DND-41 (cell line): ENCODE measurements at regions not wholly inside any gene's neighbourhood (a gene's known extent, or its start where the extent isn't known, plus 50 kb on each side); places are given as distances from the start of the nearest gene placed in this dataset.

Experiments used
- ATAC-seq: fragments of 200-7000 bp; cut with Tn5 transposase; 3 replicates; pipeline ENCODE4 v1.9.1; 2021; ENCODE audit warnings: low read depth; ENCODE audit not compliant: insufficient read depth
- DNase-seq: peaks from one replicate; pipeline ENCODE4 v3.0.0-alpha.2; 2020
- H2AFZ ChIP-seq: 2 replicates; pipeline ENCODE4 v1.6.0; 2012; ENCODE audit warnings: low read depth, low read length
- H3K27ac ChIP-seq: 2 replicates; pipeline ENCODE4 v1.5.1; 2012; ENCODE audit warnings: low read length, inconsistent platforms
- H3K27me3 ChIP-seq: fragments of 200-600 bp; sonication (generic); 2 replicates; pipeline ENCODE4 v1.6.0; 2012; ENCODE audit warnings: low read length, mild to moderate bottlenecking, inconsistent platforms; ENCODE audit not compliant: insufficient read depth, poor library complexity
- H3K36me3 ChIP-seq: 2 replicates; pipeline ENCODE4 v1.5.1; 2012; ENCODE audit warnings: low read length, inconsistent platforms; ENCODE audit not compliant: insufficient read depth
- H3K4me1 ChIP-seq: 2 replicates; pipeline ENCODE4 v1.5.1; 2012; ENCODE audit warnings: mild to moderate bottlenecking, low read length; ENCODE audit not compliant: insufficient read depth
- H3K4me2 ChIP-seq: 2 replicates; pipeline ENCODE4 v1.6.0; 2012; ENCODE audit warnings: mild to moderate bottlenecking, moderate library complexity, low read length, inconsistent platforms; ENCODE audit not compliant: insufficient read depth
- H3K4me3 ChIP-seq, 2 experiments: fragments of 200-600 bp in 1 of 2; shearing (Covaris generic) in 1 of 2; 2 replicates each; pipeline ENCODE4 v1.5.1; 2012 to 2016; ENCODE audit warnings: inconsistent platforms in 2 of 2, low read length in 2 of 2, mild to moderate bottlenecking in 2 of 2, low read depth in 1 of 2, moderate library complexity in 1 of 2
- H3K79me2 ChIP-seq: 2 replicates; pipeline ENCODE4 v1.6.0; 2012; ENCODE audit warnings: low read length, inconsistent platforms; ENCODE audit not compliant: insufficient read depth
- H3K9ac ChIP-seq: 2 replicates; pipeline ENCODE4 v1.6.0; 2012; ENCODE audit warnings: low read depth, mild to moderate bottlenecking, inconsistent platforms, low read length, moderate library complexity
- H3K9me3 ChIP-seq: 2 replicates; pipeline ENCODE4 v1.5.1; 2012; ENCODE audit warnings: low read length, moderate library complexity, mild to moderate bottlenecking, inconsistent platforms; ENCODE audit not compliant: insufficient read depth, severe bottlenecking
- H4K20me1 ChIP-seq: 2 replicates; pipeline ENCODE4 v1.6.0; 2012; ENCODE audit warnings: low read length; ENCODE audit not compliant: insufficient read depth
- EZH2 ChIP-seq: IDR thresholded peaks from 3 replicates; pipeline ENCODE4 v1.6.1; 2012; ENCODE audit warnings: borderline replicate concordance, low read depth, mild to moderate bottlenecking, moderate library complexity, low read length, inconsistent platforms; ENCODE audit not compliant: severe bottlenecking
- TF ChIP-seq, protein P1 (sequence below): IDR thresholded peaks from 2 replicates; pipeline ENCODE4 v1.5.1; 2012; ENCODE audit warnings: borderline replicate concordance, low read length, moderate library complexity, mild to moderate bottlenecking; ENCODE audit not compliant: poor library complexity, severe bottlenecking; ENCODE audit errors: extremely low read depth

DNA sequence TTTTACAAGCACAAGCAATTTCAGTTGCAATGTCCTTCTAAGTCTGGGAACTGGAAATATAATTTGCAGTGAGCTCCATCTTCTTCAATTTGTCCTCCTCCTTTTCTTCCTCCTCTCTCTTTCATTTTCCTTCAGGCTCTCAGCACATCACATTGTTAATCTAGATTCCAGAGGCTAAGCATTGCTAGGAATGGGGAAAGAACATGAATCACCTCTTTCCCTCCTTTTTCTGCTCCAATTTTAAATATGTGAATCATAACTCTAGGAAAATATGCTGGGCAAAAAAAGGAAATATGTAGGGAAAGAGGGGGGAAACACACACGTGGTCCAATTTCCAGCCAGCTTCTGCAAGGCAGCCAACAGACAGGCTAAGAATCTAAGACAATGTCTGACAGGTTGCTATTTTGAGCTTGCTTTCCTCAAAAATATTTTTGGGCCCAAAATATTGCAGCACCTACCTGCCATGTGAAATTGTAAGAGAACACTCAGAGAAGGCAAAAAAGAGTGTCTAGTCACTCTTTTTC lies 72.7 kb upstream of the NUPR2 start:
- Histone ChIP-seq H3K36me3 (no peaks in the 10 kb centered on the region), H3K4me2 (no peak overlapping the region), H3K79me2 (no peaks in the 10 kb centered on the region), H3K27me3 (no peaks in the 10 kb centered on the region), H3K9ac (no peak overlapping the region), H3K4me3 (no peak overlapping the region), H3K4me1 (no peaks in the 10 kb centered on the region), H3K9me3 (peaks cover 5% of the 10 kb centered on the region), H4K20me1 (no peaks in the 10 kb centered on the region), H3K27ac (no peak overlapping the region), H2AFZ (no peak overlapping the region)
- DNase-seq (no peak), ATAC-seq (no peak)
- TF ChIP-seq EZH2, result no peak
- TF ChIP-seq, protein P1, sequence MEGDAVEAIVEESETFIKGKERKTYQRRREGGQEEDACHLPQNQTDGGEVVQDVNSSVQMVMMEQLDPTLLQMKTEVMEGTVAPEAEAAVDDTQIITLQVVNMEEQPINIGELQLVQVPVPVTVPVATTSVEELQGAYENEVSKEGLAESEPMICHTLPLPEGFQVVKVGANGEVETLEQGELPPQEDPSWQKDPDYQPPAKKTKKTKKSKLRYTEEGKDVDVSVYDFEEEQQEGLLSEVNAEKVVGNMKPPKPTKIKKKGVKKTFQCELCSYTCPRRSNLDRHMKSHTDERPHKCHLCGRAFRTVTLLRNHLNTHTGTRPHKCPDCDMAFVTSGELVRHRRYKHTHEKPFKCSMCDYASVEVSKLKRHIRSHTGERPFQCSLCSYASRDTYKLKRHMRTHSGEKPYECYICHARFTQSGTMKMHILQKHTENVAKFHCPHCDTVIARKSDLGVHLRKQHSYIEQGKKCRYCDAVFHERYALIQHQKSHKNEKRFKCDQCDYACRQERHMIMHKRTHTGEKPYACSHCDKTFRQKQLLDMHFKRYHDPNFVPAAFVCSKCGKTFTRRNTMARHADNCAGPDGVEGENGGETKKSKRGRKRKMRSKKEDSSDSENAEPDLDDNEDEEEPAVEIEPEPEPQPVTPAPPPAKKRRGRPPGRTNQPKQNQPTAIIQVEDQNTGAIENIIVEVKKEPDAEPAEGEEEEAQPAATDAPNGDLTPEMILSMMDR, result no peak

DNA sequence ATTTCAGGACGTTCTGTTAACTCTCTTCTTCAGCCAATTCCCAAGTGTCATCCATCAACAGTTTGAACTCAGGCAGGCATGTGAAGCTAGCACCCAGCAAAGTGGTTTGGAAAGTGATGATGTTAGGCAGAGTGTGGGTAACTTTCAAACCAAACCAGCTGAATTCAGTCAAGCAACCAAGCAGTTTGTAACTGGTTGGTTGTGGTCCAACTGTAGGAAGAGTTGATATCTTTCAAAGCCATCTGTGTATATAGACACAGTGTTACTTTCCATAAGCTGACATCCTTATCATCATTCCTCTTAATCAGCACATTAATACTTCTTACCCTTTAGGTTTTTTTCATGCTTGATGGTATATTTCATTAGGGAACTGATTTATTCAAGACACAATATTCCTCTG lies 72.2 kb upstream of the NUPR2 start:
- Histone ChIP-seq H2AFZ (no peak overlapping the region), H3K4me3 (no peak overlapping the region), H3K9me3 (peaks cover 5% of the 10 kb centered on the region), H3K79me2 (no peaks in the 10 kb centered on the region), H3K36me3 (no peaks in the 10 kb centered on the region), H3K27me3 (no peaks in the 10 kb centered on the region), H3K4me1 (no peaks in the 10 kb centered on the region), H3K4me2 (no peak overlapping the region), H4K20me1 (no peaks in the 10 kb centered on the region), H3K9ac (no peak overlapping the region), H3K27ac (no peak overlapping the region)
- TF ChIP-seq, protein P1, result no peak
- DNase-seq, result no peak
- ATAC-seq, result no peak

DNA sequence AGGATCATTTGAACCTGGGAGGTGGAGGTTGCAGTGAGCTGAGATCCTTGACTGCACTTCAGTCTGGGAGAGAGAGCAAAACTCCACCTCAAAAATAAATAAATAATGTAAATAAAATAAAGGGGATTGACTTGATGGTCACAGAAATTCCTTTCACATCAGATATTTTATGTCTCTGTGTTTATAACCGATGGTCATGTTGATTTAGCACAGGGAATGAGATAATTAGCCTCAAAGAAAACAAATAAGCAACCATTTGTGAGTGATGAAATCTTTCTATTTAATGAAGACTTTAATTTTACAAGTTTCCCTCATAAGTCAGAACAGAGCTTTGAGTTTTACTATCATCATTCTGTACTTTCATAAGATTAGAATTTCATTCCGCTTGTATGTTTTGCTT lies 64.8 kb upstream of the NUPR2 start:
- no peaks in the 10 kb centered on the region for H3K27me3 ChIP-seq

More for the DNA sequence above, 64.8 kb upstream of the NUPR2 start:
- H3K27ac ChIP-seq, result no peak overlapping the region
- H3K4me3 ChIP-seq, result no peak overlapping the region
- ATAC-seq (no peak), DNase-seq (no peak)
- TF ChIP-seq, protein P1, result no peak
- no peak for TF ChIP-seq EZH2
- no peaks in the 10 kb centered on the region for H3K4me1 ChIP-seq
- H2AFZ ChIP-seq, result no peak overlapping the region
- no peak overlapping the region for H3K4me2 ChIP-seq
- H4K20me1 ChIP-seq, result no peaks in the 10 kb centered on the region
- no peak overlapping the region for H3K9ac ChIP-seq
- H3K9me3 ChIP-seq, result no peaks in the 10 kb centered on the region
- no peaks in the 10 kb centered on the region for H3K36me3 ChIP-seq
- no peaks in the 10 kb centered on the region for H3K79me2 ChIP-seq
